ENCODE measurements at regions not wholly inside any gene's neighbourhood (a gene's known extent, or its start where the extent isn't known, plus 50 kb on each side); places are given as distances from the start of the nearest gene placed in this dataset.
A peak's percentile ranks its signal among the peaks of the same experiment; 100 is the strongest.

GRCh38 chr14:88089445-88089844 lies 84.5 kb downstream of the GPR65 start:
- Histone ChIP-seq H3K4me2 (replicated peaks; ENCODE audit: extremely low read depth, low read length, poor library complexity, severe bottlenecking) (peak overlapping the region; percentile 5), H3K79me2 (ENCODE audit: insufficient read depth, low read length) (no peaks in the 10 kb centered on the region), H2AFZ (ENCODE audit: insufficient read depth, low read depth, low read length, poor library complexity, severe bottlenecking) (no peak overlapping the region), H4K20me1 (ENCODE audit: insufficient read depth, low read length) (no peaks in the 10 kb centered on the region), H3K27me3 (ENCODE audit: control insufficient read depth in 2 of 2, insufficient read depth in 2 of 2, low read length in 2 of 2) (peaks cover 10 to 17% of the 10 kb centered on the region in 2 donors), H3K27ac (ENCODE audit: low read depth in 1 of 2, low read length in 2 of 2) (no peak overlapping the region), H3K9ac (ENCODE audit: insufficient read depth, low read length, poor library complexity, severe bottlenecking) (no peak overlapping the region), H3K4me1 (ENCODE audit: control insufficient read depth in 1 of 2, insufficient read depth in 2 of 2, low read length in 2 of 2) (peaks cover 5 to 7% of the 10 kb centered on the region in 2 donors), H3K4me3 (replicated peaks in 1 of 3; ENCODE audit: low read depth in 2 of 3, low read length in 3 of 3) (peak overlapping the region in 1 of 3 experiments; percentile 4), H3K36me3 (replicated peaks in 1 of 2; ENCODE audit: control insufficient read depth in 1 of 2, insufficient read depth in 2 of 2, low read length in 2 of 2) (no peaks in the 10 kb centered on the region), H3K9me3 (replicated peaks in 1 of 2; ENCODE audit: control insufficient read depth in 1 of 2, insufficient read depth in 1 of 2, low read length in 2 of 2) (no peaks in the 10 kb centered on the region)
- peak overlapping the region in 1 of 2 donors; percentile 30 for H3K4me3 Mint-ChIP-seq
- H3K4me1 Mint-ChIP-seq = peaks cover 6% of the 10 kb centered on the region
- peak overlapping the region in 2 of 7 donors; percentile 37 to 41 for H3K27ac Mint-ChIP-seq
- TF ChIP-seq CTCF (IDR thresholded peaks at IDR 0.05) = no peak
- peaks cover 0 to 4% (median 0%) of the 10 kb centered on the region in 7 donors for H3K9me3 Mint-ChIP-seq
- peak; percentile 27 to 53 (median 48) for DNase-seq
- H3K27me3 Mint-ChIP-seq (ENCODE audit: low read depth in 3 of 3) = peaks cover 9 to 22% (median 10%) of the 10 kb centered on the region in 3 donors
- no peaks in the 10 kb centered on the region for H3K36me3 Mint-ChIP-seq
- intact Hi-C loops (cut with micrococcal nuclease) = no loop called here

GRCh38 chr14:88092529-88092928 lies 87.6 kb downstream of the GPR65 start:
- Mint-ChIP-seq H3K4me3 (no peak overlapping the region), H3K27me3 (ENCODE audit: low read depth in 3 of 3) (peaks cover 2 to 14% (median 10%) of the 10 kb centered on the region in 3 donors), H3K4me1 (peaks cover 6% of the 10 kb centered on the region), H3K9me3 (peaks cover 0 to 4% (median 0%) of the 10 kb centered on the region in 7 donors), H3K36me3 (no peaks in the 10 kb centered on the region), H3K27ac (no peak overlapping the region)
- H3K79me2 ChIP-seq (ENCODE audit: insufficient read depth, low read length) = no peaks in the 10 kb centered on the region
- peaks cover 6 to 20% of the 10 kb centered on the region in 2 donors for H3K27me3 ChIP-seq (ENCODE audit: control insufficient read depth in 2 of 2, insufficient read depth in 2 of 2, low read length in 2 of 2)
- no peak overlapping the region for H3K4me3 ChIP-seq (replicated peaks in 1 of 3; ENCODE audit: low read depth in 2 of 3, low read length in 3 of 3)
- TF ChIP-seq CTCF (IDR thresholded peaks at IDR 0.05) = no peak
- no peak for DNase-seq
- no peak overlapping the region for H3K9ac ChIP-seq (ENCODE audit: insufficient read depth, low read length, poor library complexity, severe bottlenecking)
- intact Hi-C loops (cut with micrococcal nuclease) = no loop called here
- no peak overlapping the region for H2AFZ ChIP-seq (ENCODE audit: insufficient read depth, low read depth, low read length, poor library complexity, severe bottlenecking)
- no peak overlapping the region for H3K4me2 ChIP-seq (replicated peaks; ENCODE audit: extremely low read depth, low read length, poor library complexity, severe bottlenecking)
- no peaks in the 10 kb centered on the region for H4K20me1 ChIP-seq (ENCODE audit: insufficient read depth, low read length)
- H3K4me1 ChIP-seq (ENCODE audit: control insufficient read depth in 1 of 2, insufficient read depth in 2 of 2, low read length in 2 of 2) = peaks cover 5 to 7% of the 10 kb centered on the region in 2 donors
- H3K27ac ChIP-seq (ENCODE audit: low read depth in 1 of 2, low read length in 2 of 2) = no peak overlapping the region
- no peaks in the 10 kb centered on the region for H3K36me3 ChIP-seq (replicated peaks in 1 of 2; ENCODE audit: control insufficient read depth in 1 of 2, insufficient read depth in 2 of 2, low read length in 2 of 2)
- H3K9me3 ChIP-seq (replicated peaks in 1 of 2; ENCODE audit: control insufficient read depth in 1 of 2, insufficient read depth in 1 of 2, low read length in 2 of 2) = no peaks in the 10 kb centered on the region

Data from CD14-positive monocyte (primary cell).